ENCODE measurements at regions not wholly inside any gene's neighbourhood (a gene's known extent, or its start where the extent isn't known, plus 50 kb on each side); places are given as distances from the start of the nearest gene placed in this dataset.

- Histone ChIP-seq H3K27me3 (ENCODE audit: insufficient read depth, low read depth) (peaks cover 3% of the 10 kb centered on the region; the same call in 1 of the 2 replicates), H3K36me3 (ENCODE audit: low read depth) (no peaks in the 10 kb centered on the region), H3K4me3 (no peak overlapping the region), H3K27ac (no peak overlapping the region), H2AFZ (no peak overlapping the region), H3F3A (ENCODE audit: insufficient read depth, low read depth) (no peaks in the 10 kb centered on the region), H4K20me1 (ENCODE audit: insufficient read depth) (no peaks in the 10 kb centered on the region), H3K9me2 (ENCODE audit: insufficient read depth) (no peaks in the 10 kb centered on the region), H3K9me3 (ENCODE audit: insufficient read depth, low read depth) (no peaks in the 10 kb centered on the region), H3K79me2 (ENCODE audit: low read depth) (no peaks in the 10 kb centered on the region), H3K4me1 (replicated peaks; ENCODE audit: insufficient read depth) (no peaks in the 10 kb centered on the region), H3K4me2 (no peak overlapping the region)
- ChIA-PET POLR2A (ENCODE audit: unreplicated experiment) (no interaction called here), CTCF (no interaction called here)
- intact Hi-C loops (cut with micrococcal nuclease; ENCODE audit: unreplicated experiment), result no loop called here
- DNase-seq, result no peak
- TF ChIP-seq EZH2 (IDR thresholded peaks at IDR 0.05; ENCODE audit: low read depth) (no peak), CTCF (conservative IDR thresholded peaks at IDR 0.05) (no peak)
- BruUV-seq (replicated peaks), result no TSS peak
Measured at GRCh38 chr20:52593654-52594053, 378.5 kb upstream of the TSHZ2 start.

- Histone ChIP-seq H3K9me2 (ENCODE audit: insufficient read depth) (no peaks in the 10 kb centered on the region), H3K4me1 (replicated peaks; ENCODE audit: insufficient read depth) (no peaks in the 10 kb centered on the region), H4K20me1 (ENCODE audit: insufficient read depth) (no peaks in the 10 kb centered on the region), H3K36me3 (ENCODE audit: low read depth) (no peaks in the 10 kb centered on the region), H3K79me2 (ENCODE audit: low read depth) (no peaks in the 10 kb centered on the region), H3K27me3 (ENCODE audit: insufficient read depth, low read depth) (peaks cover 3% of the 10 kb centered on the region; the same call in 1 of the 2 replicates), H3F3A (ENCODE audit: insufficient read depth, low read depth) (no peaks in the 10 kb centered on the region), H3K9me3 (ENCODE audit: insufficient read depth, low read depth) (no peaks in the 10 kb centered on the region), H3K4me3 (no peak overlapping the region), H3K4me2 (no peak overlapping the region), H3K27ac (no peak overlapping the region), H2AFZ (no peak overlapping the region)
- no peak for TF ChIP-seq CTCF (conservative IDR thresholded peaks at IDR 0.05)
- TF ChIP-seq EZH2 (IDR thresholded peaks at IDR 0.05; ENCODE audit: low read depth), result no peak
- no peak for DNase-seq
- ChIA-PET POLR2A (ENCODE audit: unreplicated experiment) (no interaction called here), CTCF (no interaction called here)
- intact Hi-C loops (cut with micrococcal nuclease; ENCODE audit: unreplicated experiment), result no loop called here
- BruUV-seq (replicated peaks), result no TSS peak
Measured at GRCh38 chr20:52592567-52592966, 379.6 kb upstream of the TSHZ2 start.

GRCh38 chr20:52590100-52590499, 382.1 kb upstream of the TSHZ2 start:
- DNase-seq, result no peak
- H3F3A ChIP-seq (ENCODE audit: insufficient read depth, low read depth), result no peaks in the 10 kb centered on the region
- no peaks in the 10 kb centered on the region for H3K9me3 ChIP-seq (ENCODE audit: insufficient read depth, low read depth)
- BruUV-seq (replicated peaks), result no TSS peak
- H3K27ac ChIP-seq, result no peak overlapping the region
- no peaks in the 10 kb centered on the region for H4K20me1 ChIP-seq (ENCODE audit: insufficient read depth)
- H2AFZ ChIP-seq, result no peak overlapping the region
- H3K27me3 ChIP-seq (ENCODE audit: insufficient read depth, low read depth), result peaks cover 3% of the 10 kb centered on the region; the same call in 1 of the 2 replicates
- no peak overlapping the region for H3K4me2 ChIP-seq
- TF ChIP-seq CTCF (conservative IDR thresholded peaks at IDR 0.05) (no peak), EZH2 (IDR thresholded peaks at IDR 0.05; ENCODE audit: low read depth) (no peak)
- H3K9me2 ChIP-seq (ENCODE audit: insufficient read depth), result no peaks in the 10 kb centered on the region
- POLR2A ChIA-PET (ENCODE audit: unreplicated experiment), result no interaction called here
- intact Hi-C loops (cut with micrococcal nuclease; ENCODE audit: unreplicated experiment), result no loop called here
- no peaks in the 10 kb centered on the region for H3K36me3 ChIP-seq (ENCODE audit: low read depth)
- no peak overlapping the region for H3K4me3 ChIP-seq
- H3K79me2 ChIP-seq (ENCODE audit: low read depth), result no peaks in the 10 kb centered on the region
- no peaks in the 10 kb centered on the region for H3K4me1 ChIP-seq (replicated peaks; ENCODE audit: insufficient read depth)
- CTCF ChIA-PET, result no interaction called here

All from PC-9 (cell line).